ENCODE measurements at regions not wholly inside any gene's neighbourhood (a gene's known extent, or its start where the extent isn't known, plus 50 kb on each side); places are given as distances from the start of the nearest gene placed in this dataset.

- no peak overlapping the region for H3K27ac Mint-ChIP-seq
- Histone ChIP-seq H3K27me3 (ENCODE audit: insufficient read depth) (no peaks in the 10 kb centered on the region), H3K27ac (ENCODE audit: low read depth) (no peak overlapping the region), H3F3A (replicated peaks; ENCODE audit: low read depth) (no peaks in the 10 kb centered on the region), H3K4me2 (no peak overlapping the region), H3K4me1 (ENCODE audit: insufficient read depth) (no peaks in the 10 kb centered on the region), H3K36me3 (ENCODE audit: insufficient read depth) (no peaks in the 10 kb centered on the region), H4K20me1 (replicated peaks; ENCODE audit: insufficient read depth) (no peaks in the 10 kb centered on the region), H3K4me3 (no peak overlapping the region), H2AFZ (no peak overlapping the region), H3K79me2 (replicated peaks; ENCODE audit: insufficient read depth) (no peaks in the 10 kb centered on the region), H3K9me2 (ENCODE audit: insufficient read depth) (no peaks in the 10 kb centered on the region)
- no peak for TF ChIP-seq ETS1 (IDR thresholded peaks at IDR 0.05)
- TF ChIP-seq POLR2AphosphoS5 (IDR thresholded peaks at IDR 0.05; ENCODE audit: low read depth): no peak
- no peak for TF ChIP-seq EZH2phosphoT487 (IDR thresholded peaks at IDR 0.05; ENCODE audit: unreplicated experiment)
- no peak for TF ChIP-seq ZNF462 (CRISPR knock-in tag; IDR thresholded peaks at IDR 0.05)
- TF ChIP-seq EZH2 (IDR thresholded peaks at IDR 0.05; ENCODE audit: low read depth, unreplicated experiment): no peak
- TF ChIP-seq CREB1 (CRISPR knock-in tag; IDR thresholded peaks at IDR 0.05; ENCODE audit: low read depth): no peak
- TF ChIP-seq JUNB (IDR thresholded peaks at IDR 0.05; ENCODE audit: unreplicated experiment): no peak
- no peak for TF ChIP-seq ZNF114 (CRISPR knock-in tag; IDR thresholded peaks at IDR 0.05)
- TF ChIP-seq STAT1 (IDR thresholded peaks at IDR 0.05; ENCODE audit: unreplicated experiment): no peak
- TF ChIP-seq ZNF331 (CRISPR knock-in tag; IDR thresholded peaks at IDR 0.05; ENCODE audit: low read depth): no peak
- TF ChIP-seq REST (IDR thresholded peaks at IDR 0.05; ENCODE audit: unreplicated experiment): no peak
- no peak for TF ChIP-seq NANOG (IDR thresholded peaks at IDR 0.05; ENCODE audit: borderline replicate concordance)
- TF ChIP-seq CTCF (conservative IDR thresholded peaks at IDR 0.05; ENCODE audit: low read depth in 2 of 2): no peak
- no peak overlapping the region for H3K4me3 Mint-ChIP-seq
- no peaks in the 10 kb centered on the region for H3K36me3 Mint-ChIP-seq (ENCODE audit: low read depth)
- no peaks in the 10 kb centered on the region for H3K27me3 Mint-ChIP-seq (ENCODE audit: insufficient read depth, low read depth, poor library complexity)
- peaks cover 6% of the 10 kb centered on the region; the same call in 1 of the 3 replicates for H3K4me1 Mint-ChIP-seq
- ATAC-seq (no peak), DNase-seq (ENCODE audit: low spot score) (no peak)
- H3K9me3 Mint-ChIP-seq: no peaks in the 10 kb centered on the region
These were observed 467.0 kb downstream of the ADRA2A start for GRCh38 chr10:111543854-111544253.
